ENCODE measurements at regions not wholly inside any gene's neighbourhood (a gene's known extent, or its start where the extent isn't known, plus 50 kb on each side); places are given as distances from the start of the nearest gene placed in this dataset.

- no peaks in the 10 kb centered on the region for H3K4me1 Mint-ChIP-seq
- CTCF ChIA-PET = no interaction called here
- no peak for ATAC-seq
- no peak overlapping the region for H3K4me3 Mint-ChIP-seq
- DNase-seq = no peak
- H3K9me3 Mint-ChIP-seq (ENCODE audit: low read depth) = no peaks in the 10 kb centered on the region
- no peaks in the 10 kb centered on the region for H3K27me3 Mint-ChIP-seq
- H3K36me3 Mint-ChIP-seq = no peaks in the 10 kb centered on the region
- no peak overlapping the region for H3K27ac Mint-ChIP-seq
Measured at GRCh38 chr13:91105270-91105669, 242.2 kb upstream of the MIR17HG start.

GRCh38 chr13:91106565-91106964 lies 240.9 kb upstream of the MIR17HG start:
- H3K36me3 Mint-ChIP-seq = no peaks in the 10 kb centered on the region
- DNase-seq (no peak), ATAC-seq (no peak)
- no peak overlapping the region for H3K4me3 Mint-ChIP-seq
- no peak overlapping the region for H3K27ac Mint-ChIP-seq
- H3K27me3 Mint-ChIP-seq = no peaks in the 10 kb centered on the region
- H3K4me1 Mint-ChIP-seq = no peaks in the 10 kb centered on the region
- CTCF ChIA-PET = no interaction called here
- H3K9me3 Mint-ChIP-seq (ENCODE audit: low read depth) = no peaks in the 10 kb centered on the region

GRCh38 chr13:91108315-91108714 lies 239.2 kb upstream of the MIR17HG start:
- no peak for DNase-seq
- CTCF ChIA-PET = no interaction called here
- Mint-ChIP-seq H3K4me1 (no peaks in the 10 kb centered on the region), H3K9me3 (ENCODE audit: low read depth) (no peaks in the 10 kb centered on the region), H3K4me3 (no peak overlapping the region), H3K27ac (no peak overlapping the region), H3K27me3 (no peaks in the 10 kb centered on the region), H3K36me3 (no peaks in the 10 kb centered on the region)
- no peak for ATAC-seq

- H3K4me1 Mint-ChIP-seq = no peaks in the 10 kb centered on the region
- H3K9me3 Mint-ChIP-seq (ENCODE audit: low read depth) = no peaks in the 10 kb centered on the region
- DNase-seq (no peak), ATAC-seq (no peak)
- CTCF ChIA-PET = no interaction called here
- H3K27ac Mint-ChIP-seq = no peak overlapping the region
- H3K27me3 Mint-ChIP-seq = no peaks in the 10 kb centered on the region
- H3K4me3 Mint-ChIP-seq = no peak overlapping the region
- no peaks in the 10 kb centered on the region for H3K36me3 Mint-ChIP-seq
Measured at GRCh38 chr13:91111476-91112200, 235.8 kb upstream of the MIR17HG start.

GRCh38 chr13:91112201-91112923 lies 235.1 kb upstream of the MIR17HG start:
- Mint-ChIP-seq H3K4me3 (no peak overlapping the region), H3K36me3 (no peaks in the 10 kb centered on the region), H3K9me3 (ENCODE audit: low read depth) (no peaks in the 10 kb centered on the region), H3K4me1 (no peaks in the 10 kb centered on the region), H3K27me3 (no peaks in the 10 kb centered on the region), H3K27ac (no peak overlapping the region)
- ATAC-seq (no peak), DNase-seq (no peak)
- CTCF ChIA-PET = no interaction called here

GRCh38 chr13:91112924-91113277 lies 234.6 kb upstream of the MIR17HG start:
- CTCF ChIA-PET = no interaction called here
- ATAC-seq = no peak
- no peak overlapping the region for H3K4me3 Mint-ChIP-seq
- H3K9me3 Mint-ChIP-seq (ENCODE audit: low read depth) = no peaks in the 10 kb centered on the region
- H3K4me1 Mint-ChIP-seq = no peaks in the 10 kb centered on the region
- DNase-seq = no peak
- no peaks in the 10 kb centered on the region for H3K36me3 Mint-ChIP-seq
- H3K27ac Mint-ChIP-seq = no peak overlapping the region
- H3K27me3 Mint-ChIP-seq = no peaks in the 10 kb centered on the region

GRCh38 chr13:91115776-91116175 lies 231.7 kb upstream of the MIR17HG start:
- Mint-ChIP-seq H3K27me3 (no peaks in the 10 kb centered on the region), H3K4me3 (no peak overlapping the region), H3K4me1 (no peaks in the 10 kb centered on the region), H3K27ac (no peak overlapping the region), H3K9me3 (ENCODE audit: low read depth) (no peaks in the 10 kb centered on the region), H3K36me3 (no peaks in the 10 kb centered on the region)
- CTCF ChIA-PET = no interaction called here
- ATAC-seq (no peak), DNase-seq (no peak)

DNA sequence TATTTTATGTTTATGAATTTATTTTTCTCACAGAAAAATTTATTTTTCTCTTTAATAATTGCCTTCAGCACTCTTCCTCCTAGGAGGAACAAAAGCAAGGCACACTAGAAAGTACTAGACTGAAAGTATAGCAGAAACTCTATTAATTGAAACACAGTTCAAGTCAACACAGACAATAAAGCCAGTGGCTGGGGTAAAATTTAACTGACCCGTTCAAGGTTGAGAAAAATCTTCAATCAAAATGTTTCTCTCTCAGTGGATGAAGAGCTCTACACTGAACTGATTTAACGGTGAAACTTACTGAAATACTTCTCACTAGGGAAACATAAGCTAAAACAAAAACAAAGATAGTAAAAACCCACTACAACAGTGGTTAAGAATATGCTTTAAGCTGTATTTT lies 230.1 kb upstream of the MIR17HG start:
- no peaks in the 10 kb centered on the region for H3K36me3 Mint-ChIP-seq
- H3K4me1 Mint-ChIP-seq = no peaks in the 10 kb centered on the region
- H3K9me3 Mint-ChIP-seq (ENCODE audit: low read depth) = no peaks in the 10 kb centered on the region
- DNase-seq = no peak
- no peaks in the 10 kb centered on the region for H3K27me3 Mint-ChIP-seq
- no peak overlapping the region for H3K4me3 Mint-ChIP-seq
- no peak for ATAC-seq
- no peak overlapping the region for H3K27ac Mint-ChIP-seq
- CTCF ChIA-PET = no interaction called here

GRCh38 chr13:91119643-91120042 lies 227.8 kb upstream of the MIR17HG start:
- Mint-ChIP-seq H3K9me3 (ENCODE audit: low read depth) (no peaks in the 10 kb centered on the region), H3K27ac (no peak overlapping the region), H3K4me1 (no peaks in the 10 kb centered on the region), H3K36me3 (no peaks in the 10 kb centered on the region), H3K27me3 (peaks cover 2% of the 10 kb centered on the region), H3K4me3 (no peak overlapping the region)
- no peak for DNase-seq
- no peak for ATAC-seq
- CTCF ChIA-PET = no interaction called here

DNA sequence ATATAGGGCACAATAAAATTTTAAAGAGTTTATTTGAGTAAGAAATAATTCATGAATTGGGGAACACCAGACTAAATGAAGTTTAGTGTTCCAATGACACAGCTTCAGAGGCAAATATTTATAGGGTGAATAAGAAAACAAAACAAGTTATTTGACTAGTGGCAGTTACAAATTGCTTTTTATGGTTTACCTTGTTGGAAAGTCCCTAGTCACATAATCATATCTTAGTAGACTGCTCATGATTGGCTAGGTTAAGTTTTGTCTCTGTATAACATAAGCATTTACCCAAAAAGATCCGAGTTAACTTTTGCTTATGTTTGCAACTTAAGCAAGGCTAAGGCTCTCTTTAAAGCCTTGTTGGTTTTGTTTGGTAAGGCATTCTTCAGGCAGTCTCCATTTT lies 224.7 kb upstream of the MIR17HG start:
- Mint-ChIP-seq H3K27ac (no peak overlapping the region), H3K4me1 (no peaks in the 10 kb centered on the region), H3K9me3 (ENCODE audit: low read depth) (no peaks in the 10 kb centered on the region), H3K36me3 (no peaks in the 10 kb centered on the region), H3K27me3 (peaks cover 3% of the 10 kb centered on the region), H3K4me3 (no peak overlapping the region)
- CTCF ChIA-PET = interaction anchor here (1.4 kb wide), 1 partner anchor 37 kb away, joined by 3 read pairs; no protein-coding TSS in a partner anchor
- DNase-seq (no peak), ATAC-seq (no peak)

DNA sequence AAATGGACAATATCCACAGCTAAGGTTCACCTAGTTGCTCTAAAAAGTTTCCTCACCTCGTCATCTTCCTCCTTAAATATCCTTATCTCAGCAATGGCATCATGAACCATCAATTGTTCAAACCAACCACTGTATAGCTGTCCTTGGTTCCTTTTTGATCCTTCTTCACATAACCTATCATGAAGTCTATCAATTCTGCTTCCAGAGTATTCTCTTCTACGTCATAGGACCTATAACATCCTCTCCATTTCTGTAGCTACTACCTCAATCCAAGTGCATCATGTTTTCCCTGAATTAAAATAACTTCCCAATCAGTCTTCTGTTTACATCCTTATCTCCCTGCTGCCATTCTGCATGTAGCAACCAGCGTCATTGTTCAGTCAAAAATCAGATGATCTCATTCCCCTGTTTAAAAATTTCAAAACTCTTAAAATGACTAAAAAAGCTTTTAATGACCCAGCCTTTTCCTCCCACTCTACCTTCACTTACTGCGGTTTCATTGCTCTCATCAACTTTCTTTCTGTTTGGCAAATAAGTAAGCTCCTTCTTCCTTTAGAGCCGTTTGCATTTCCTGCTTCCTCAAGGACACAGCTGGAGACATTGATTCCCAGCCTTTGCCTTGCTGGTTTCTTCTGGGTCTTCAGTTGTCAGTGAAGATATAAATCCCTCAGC lies 223.9 kb upstream of the MIR17HG start:
- Mint-ChIP-seq H3K27ac (no peak overlapping the region), H3K27me3 (peaks cover 11% of the 10 kb centered on the region), H3K36me3 (no peaks in the 10 kb centered on the region), H3K4me3 (no peak overlapping the region), H3K4me1 (no peaks in the 10 kb centered on the region), H3K9me3 (ENCODE audit: low read depth) (no peaks in the 10 kb centered on the region)
- CTCF ChIA-PET = interaction anchor here (1.4 kb wide), 1 partner anchor 36 kb away, joined by 3 read pairs; no protein-coding TSS in a partner anchor
- no peak for ATAC-seq
- DNase-seq = no peak

GRCh38 chr13:91126806-91127205 lies 220.7 kb upstream of the MIR17HG start:
- Mint-ChIP-seq H3K27me3 (peaks cover 16% of the 10 kb centered on the region), H3K36me3 (no peaks in the 10 kb centered on the region), H3K4me3 (no peak overlapping the region), H3K9me3 (ENCODE audit: low read depth) (no peaks in the 10 kb centered on the region), H3K27ac (no peak overlapping the region), H3K4me1 (no peaks in the 10 kb centered on the region)
- DNase-seq (no peak), ATAC-seq (no peak)
- CTCF ChIA-PET = no interaction called here

DNA sequence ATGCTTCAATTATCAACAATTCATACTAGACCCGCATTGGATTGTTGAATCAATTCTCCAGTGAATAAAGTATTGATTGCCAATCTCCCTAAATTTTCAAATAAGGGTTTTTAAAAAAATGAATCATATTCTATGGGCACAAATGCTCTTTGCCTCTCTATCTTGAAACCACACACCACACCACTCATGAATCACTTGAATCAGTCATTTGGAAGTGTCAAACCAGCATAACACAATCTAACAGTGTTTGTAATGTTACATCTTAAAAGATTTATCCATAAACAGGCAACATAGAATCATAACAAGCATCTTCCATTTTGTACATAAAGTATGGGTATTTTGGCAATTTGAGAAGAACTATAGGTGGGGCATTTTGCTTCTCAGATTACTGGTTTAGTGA lies 219.5 kb upstream of the MIR17HG start:
- no peak overlapping the region for H3K27ac Mint-ChIP-seq
- CTCF ChIA-PET = no interaction called here
- H3K4me3 Mint-ChIP-seq = no peak overlapping the region
- no peaks in the 10 kb centered on the region for H3K9me3 Mint-ChIP-seq (ENCODE audit: low read depth)
- ATAC-seq (no peak), DNase-seq (no peak)
- peaks cover 16% of the 10 kb centered on the region for H3K27me3 Mint-ChIP-seq
- H3K4me1 Mint-ChIP-seq = no peaks in the 10 kb centered on the region
- no peaks in the 10 kb centered on the region for H3K36me3 Mint-ChIP-seq

DNA sequence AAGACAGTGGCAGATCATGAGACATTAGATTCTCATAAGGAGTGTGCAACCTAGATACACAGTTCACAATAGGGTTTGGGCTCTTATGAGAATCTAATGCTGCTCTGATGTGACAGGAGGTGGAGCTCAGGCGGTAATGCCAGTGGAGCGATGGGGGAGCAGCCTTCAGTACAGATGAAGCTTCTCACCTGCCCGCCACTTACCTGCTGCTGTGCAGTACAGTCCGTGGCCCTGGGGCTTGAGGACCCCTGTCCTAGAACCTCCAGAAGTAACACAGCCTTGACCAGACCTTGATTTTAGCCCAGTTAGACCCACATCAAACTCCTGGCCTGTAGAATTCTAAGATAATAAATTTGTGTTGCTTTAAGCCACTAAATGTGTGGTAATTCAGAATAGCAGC lies 215.1 kb upstream of the MIR17HG start:
- Mint-ChIP-seq H3K9me3 (ENCODE audit: low read depth) (no peaks in the 10 kb centered on the region), H3K27me3 (peaks cover 13% of the 10 kb centered on the region), H3K4me1 (no peaks in the 10 kb centered on the region), H3K36me3 (no peaks in the 10 kb centered on the region), H3K27ac (no peak overlapping the region), H3K4me3 (no peak overlapping the region)
- DNase-seq (no peak), ATAC-seq (no peak)
- CTCF ChIA-PET = no interaction called here

Data from activated CD8-positive, alpha-beta memory T cell treated with anti-CD3 and anti-CD28 coated beads, Interleukin-2, amount 10 ng/mL, durations not matched to agents 7 days and 5 days (primary cell).